SU-DHL-6 (cell line): ENCODE measurements at regions not wholly inside any gene's neighbourhood (a gene's known extent, or its start where the extent isn't known, plus 50 kb on each side); places are given as distances from the start of the nearest gene placed in this dataset.

Source experiments
- CTCF ChIP-seq: fragments of 200-600 bp; sonication (generic); IDR thresholded peaks from one replicate; pipeline ENCODE4 v1.5.1; 2017; ENCODE audit warnings: antibody characterized with exemption, mild to moderate bottlenecking, low read length, moderate library complexity; ENCODE audit not compliant: insufficient read depth, poor library complexity, severe bottlenecking
- EZH2phosphoT487 ChIP-seq: fragments of 200-600 bp; sonication (generic), shearing (Covaris generic); conservative IDR thresholded peaks from 2 replicates; pipeline ENCODE4 v1.6.1; 2018; ENCODE audit warnings: mild to moderate bottlenecking, antibody characterized with exemption, low read length, moderate library complexity, mixed read lengths

- TF ChIP-seq CTCF (no peak), EZH2phosphoT487 (no peak)
Observed at GRCh38 chr15:36422631-36423030, 156.8 kb upstream of the CDIN1 start.
